Keratinocyte (primary cell): ENCODE measurements at regions not wholly inside any gene's neighbourhood (a gene's known extent, or its start where the extent isn't known, plus 50 kb on each side); places are given as distances from the start of the nearest gene placed in this dataset.

Experiments used
- DNase-seq: peaks from one replicate; pipeline ENCODE4 v3.0.0-alpha.2; 2011; ENCODE audit warnings: low read depth, missing footprints, low spot score
- FAIRE-seq: peaks from 2 replicates; lab custom pipeline; 2011; peaks lifted over from hg19 to GRCh38; lab: Jason Lieb, UNC
- H2AFZ ChIP-seq: 2 replicates; pipeline ENCODE4 v1.6.0; 2012; ENCODE audit warnings: low read length, control low read depth, inconsistent platforms; ENCODE audit not compliant: control insufficient read depth
- H3K27ac ChIP-seq: 2 replicates; pipeline ENCODE4 v1.5.1; 2011; ENCODE audit warnings: low read length; ENCODE audit not compliant: control insufficient read depth, insufficient read depth
- H3K27me3 ChIP-seq: 3 replicates; pipeline ENCODE4 v1.6.0; 2011; ENCODE audit warnings: low read length; ENCODE audit not compliant: control insufficient read depth, insufficient read depth; ENCODE audit errors: extremely low read depth
- H3K36me3 ChIP-seq, 2 experiments: 2 replicates in 1 of 2; 3 replicates in 1 of 2; pipeline ENCODE4 v1.5.1; 2011; ENCODE audit warnings: low read length in 2 of 2, mild to moderate bottlenecking in 1 of 2; ENCODE audit not compliant: control insufficient read depth in 2 of 2, insufficient read depth in 2 of 2; ENCODE audit errors: extremely low read depth in 1 of 2
- H3K4me1 ChIP-seq: 3 replicates; pipeline ENCODE4 v1.5.1; 2011; ENCODE audit warnings: low read length; ENCODE audit not compliant: control insufficient read depth, insufficient read depth; ENCODE audit errors: extremely low read depth
- H3K4me2 ChIP-seq: 3 replicates; pipeline ENCODE4 v1.6.0; 2011; ENCODE audit warnings: low read depth, low read length; ENCODE audit not compliant: control insufficient read depth, insufficient read depth; ENCODE audit errors: extremely low read depth
- H3K4me3 ChIP-seq, 3 experiments: fragments of 200-600 bp in 1 of 3; sonication (generic) in 1 of 3; 2 replicates in 2 of 3; 3 replicates in 1 of 3; pipeline ENCODE4 v1.5.1; 2011 to 2016; ENCODE audit warnings: low read length in 3 of 3, mild to moderate bottlenecking in 3 of 3, control low read depth in 2 of 3, inconsistent platforms in 1 of 3, low read depth in 1 of 3, mixed read lengths in 1 of 3, mixed run types in 1 of 3, moderate library complexity in 1 of 3; ENCODE audit not compliant: control insufficient read depth in 2 of 3, insufficient read depth in 2 of 3; ENCODE audit errors: extremely low read depth in 1 of 3
- H3K79me2 ChIP-seq: 2 replicates; pipeline ENCODE4 v1.6.0; 2012; ENCODE audit warnings: low read length; ENCODE audit not compliant: control insufficient read depth, insufficient read depth
- H3K9ac ChIP-seq: 3 replicates; pipeline ENCODE4 v1.6.0; 2011; ENCODE audit warnings: low read length; ENCODE audit not compliant: control insufficient read depth, insufficient read depth; ENCODE audit errors: extremely low read depth
- H3K9me1 ChIP-seq: 3 replicates; pipeline ENCODE4 v1.6.0; 2011; ENCODE audit warnings: low read length; ENCODE audit not compliant: control insufficient read depth, insufficient read depth; ENCODE audit errors: extremely low read depth
- H3K9me3 ChIP-seq: 2 replicates; pipeline ENCODE4 v1.5.1; 2012; ENCODE audit warnings: low read depth, low read length; ENCODE audit not compliant: control insufficient read depth
- H4K20me1 ChIP-seq: 3 replicates; pipeline ENCODE4 v1.6.0; 2011; ENCODE audit warnings: low read length; ENCODE audit not compliant: control insufficient read depth, insufficient read depth; ENCODE audit errors: extremely low read depth
- EZH2 ChIP-seq: IDR thresholded peaks from one replicate; pipeline ENCODE4 v1.6.1; 2012; ENCODE audit warnings: inconsistent platforms, mild to moderate bottlenecking, low read length, moderate library complexity
- dilution Hi-C: fragments of 300-500 bp; cut with MboI; formaldehyde crosslinking; loops from one replicate; pipeline ENCODE4 v1.7.0; 2020; ENCODE audit warnings: low sequenced_read_pairs; ENCODE audit not compliant: extremely low pct_ligation_motif_present
- TF ChIP-seq, protein P1 (sequence below), 3 experiments: IDR thresholded peaks in 1 of 3; conservative IDR thresholded peaks in 1 of 3; optimal IDR thresholded peaks in 1 of 3; 2 replicates in 2 of 3; 3 replicates in 1 of 3; pipeline versions ENCODE3 to v1.5.1; 2011; ENCODE audit warnings: low read length in 3 of 3, mild to moderate bottlenecking in 3 of 3, moderate library complexity in 2 of 3, control low read depth in 1 of 3, inconsistent platforms in 1 of 3; ENCODE audit not compliant: insufficient read depth in 2 of 3; ENCODE audit errors: extremely low read depth in 1 of 3

DNA sequence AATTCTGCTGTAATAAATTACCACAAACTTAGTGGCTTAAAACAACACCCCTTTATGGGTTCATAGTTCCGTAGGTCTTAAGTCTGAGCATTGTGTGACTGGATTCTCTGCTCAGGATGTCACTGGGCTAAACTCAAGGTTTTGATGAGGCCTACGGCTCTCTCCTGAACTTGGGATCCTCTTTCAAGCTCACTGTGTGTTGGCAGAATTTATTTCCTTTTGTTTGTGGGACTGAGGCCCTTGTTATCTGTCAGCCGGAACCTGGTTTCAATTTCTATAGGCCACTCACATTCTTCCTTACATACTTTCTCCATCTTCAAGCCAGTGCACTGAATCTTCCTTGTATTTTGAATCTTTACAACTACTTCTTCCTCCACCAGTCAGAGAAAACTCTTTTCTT lies 290.2 kb downstream of the AKAIN1 start:
- Histone ChIP-seq H3K4me3 (no peak overlapping the region), H3K4me2 (no peak overlapping the region), H3K9me1 (no peaks in the 10 kb centered on the region), H3K4me1 (no peaks in the 10 kb centered on the region), H3K27me3 (no peaks in the 10 kb centered on the region), H3K9ac (no peak overlapping the region), H3K27ac (no peak overlapping the region), H4K20me1 (no peaks in the 10 kb centered on the region), H3K79me2 (no peaks in the 10 kb centered on the region), H3K9me3 (no peaks in the 10 kb centered on the region), H3K36me3 (no peaks in the 10 kb centered on the region), H2AFZ (no peak overlapping the region)
- dilution Hi-C loops: no loop called here
- DNase-seq (no peak), FAIRE-seq (no peak)
- TF ChIP-seq, protein P1, sequence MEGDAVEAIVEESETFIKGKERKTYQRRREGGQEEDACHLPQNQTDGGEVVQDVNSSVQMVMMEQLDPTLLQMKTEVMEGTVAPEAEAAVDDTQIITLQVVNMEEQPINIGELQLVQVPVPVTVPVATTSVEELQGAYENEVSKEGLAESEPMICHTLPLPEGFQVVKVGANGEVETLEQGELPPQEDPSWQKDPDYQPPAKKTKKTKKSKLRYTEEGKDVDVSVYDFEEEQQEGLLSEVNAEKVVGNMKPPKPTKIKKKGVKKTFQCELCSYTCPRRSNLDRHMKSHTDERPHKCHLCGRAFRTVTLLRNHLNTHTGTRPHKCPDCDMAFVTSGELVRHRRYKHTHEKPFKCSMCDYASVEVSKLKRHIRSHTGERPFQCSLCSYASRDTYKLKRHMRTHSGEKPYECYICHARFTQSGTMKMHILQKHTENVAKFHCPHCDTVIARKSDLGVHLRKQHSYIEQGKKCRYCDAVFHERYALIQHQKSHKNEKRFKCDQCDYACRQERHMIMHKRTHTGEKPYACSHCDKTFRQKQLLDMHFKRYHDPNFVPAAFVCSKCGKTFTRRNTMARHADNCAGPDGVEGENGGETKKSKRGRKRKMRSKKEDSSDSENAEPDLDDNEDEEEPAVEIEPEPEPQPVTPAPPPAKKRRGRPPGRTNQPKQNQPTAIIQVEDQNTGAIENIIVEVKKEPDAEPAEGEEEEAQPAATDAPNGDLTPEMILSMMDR (optimal IDR thresholded peaks at IDR 0.05 in 1 of 3, IDR thresholded peaks at IDR 0.05 in 1 of 3, conservative IDR thresholded peaks at IDR 0.05 in 1 of 3; ENCODE audit: extremely low read depth in 1 of 3, insufficient read depth in 2 of 3, low read length in 3 of 3): no peak
- no peak for TF ChIP-seq EZH2

DNA sequence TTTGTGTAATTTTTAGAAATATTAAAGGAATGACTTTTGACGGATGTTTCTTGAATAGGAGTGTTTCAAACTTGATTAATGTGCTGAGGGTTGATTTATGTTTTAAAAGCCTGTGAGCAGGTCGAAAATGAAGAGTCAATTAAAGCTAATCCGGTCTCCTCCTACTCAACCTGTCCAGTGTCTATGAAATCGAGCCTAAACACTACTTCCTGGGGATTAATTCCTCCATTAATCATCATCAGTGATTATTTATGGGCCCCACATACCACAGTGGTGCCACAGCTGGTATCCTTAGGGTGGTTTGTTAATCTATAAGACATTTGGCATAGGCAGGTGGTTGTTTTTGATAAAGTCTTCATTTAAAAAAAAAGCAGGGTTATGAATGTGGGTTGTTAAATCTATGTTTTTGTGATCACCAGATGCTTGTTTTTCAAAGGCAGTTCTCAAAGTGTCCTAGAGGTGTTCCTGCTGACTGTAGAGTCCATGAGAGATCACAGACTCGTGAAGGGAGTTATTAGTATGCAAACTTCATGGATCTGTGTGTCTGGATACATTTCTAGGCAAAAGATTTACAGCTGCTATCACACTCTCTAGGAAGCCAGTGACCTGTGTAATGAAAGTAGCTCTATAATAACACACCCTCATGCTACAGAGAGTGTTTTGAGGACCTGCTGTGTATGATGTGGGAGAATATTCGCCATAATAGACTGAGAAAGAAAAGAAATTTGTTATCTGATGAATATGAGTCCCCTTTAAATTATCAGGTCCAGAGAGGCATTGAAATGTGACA lies 308.6 kb downstream of the AKAIN1 start:
- Histone ChIP-seq H2AFZ (no peak overlapping the region), H3K9ac (no peak overlapping the region), H3K4me1 (no peaks in the 10 kb centered on the region), H3K9me1 (no peaks in the 10 kb centered on the region), H3K27me3 (no peaks in the 10 kb centered on the region), H3K79me2 (no peaks in the 10 kb centered on the region), H4K20me1 (no peaks in the 10 kb centered on the region), H3K9me3 (peaks cover 7% of the 10 kb centered on the region), H3K27ac (no peak overlapping the region), H3K4me2 (no peak overlapping the region), H3K4me3 (no peak overlapping the region), H3K36me3 (no peaks in the 10 kb centered on the region)
- DNase-seq (no peak), FAIRE-seq (no peak)
- TF ChIP-seq, protein P1 (optimal IDR thresholded peaks at IDR 0.05 in 1 of 3, IDR thresholded peaks at IDR 0.05 in 1 of 3, conservative IDR thresholded peaks at IDR 0.05 in 1 of 3; ENCODE audit: extremely low read depth in 1 of 3, insufficient read depth in 2 of 3, low read length in 3 of 3): no peak
- TF ChIP-seq EZH2: no peak
- dilution Hi-C loops: no loop called here
